Coronary artery (tissue), 2 donors: ENCODE measurements at regions not wholly inside any gene's neighbourhood (a gene's known extent, or its start where the extent isn't known, plus 50 kb on each side); places are given as distances from the start of the nearest gene placed in this dataset.
"Not testable (repeated sequence)": the region's sequence is repeated elsewhere in the genome, so short reads cannot be mapped to it uniquely, and the experiment has no call there.

Experiments
- DNase-seq: peaks from one replicate; pipeline ENCODE4 v3.0.0-alpha.2; 2017; ENCODE audit warnings: low spot score
- H3K27ac ChIP-seq, 2 donors: fragments of 200-600 bp; sonication (generic); one replicate each; pipeline ENCODE4 v1.5.1; 2016 to 2019
- H3K4me3 ChIP-seq: fragments of 200-600 bp; sonication (generic); 2 replicates; pipeline ENCODE4 v1.5.1; 2016; ENCODE audit warnings: mild to moderate bottlenecking, moderate library complexity
- TF ChIP-seq, protein P1 (sequence below): fragments of 200-600 bp; sonication (generic); IDR thresholded peaks from one replicate; pipeline ENCODE4 v1.5.1; 2019; ENCODE audit warnings: antibody characterized with exemption

DNA sequence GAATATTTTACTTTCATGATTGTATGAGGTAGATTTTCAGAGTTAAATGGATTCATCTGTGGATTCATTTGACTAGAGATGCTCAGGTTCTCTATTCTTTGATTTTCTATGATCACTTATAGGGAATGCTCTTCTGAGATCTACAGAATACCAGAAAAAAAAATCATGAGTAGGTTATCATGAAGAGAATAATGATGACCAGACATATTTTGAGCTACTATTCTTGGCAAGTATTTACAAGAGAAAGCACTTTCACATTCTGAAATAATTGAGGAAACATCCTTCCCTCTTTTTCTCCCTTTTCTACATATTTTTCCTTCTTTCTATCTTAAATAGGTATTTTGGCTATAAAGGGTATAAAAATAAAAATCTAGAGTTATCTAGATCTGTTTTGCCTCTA, 543.0 kb upstream of the TUSC1 start:
- no peak for DNase-seq
- Histone ChIP-seq H3K4me3 (no peak overlapping the region), H3K27ac (no peak overlapping the region)
- TF ChIP-seq, protein P1, sequence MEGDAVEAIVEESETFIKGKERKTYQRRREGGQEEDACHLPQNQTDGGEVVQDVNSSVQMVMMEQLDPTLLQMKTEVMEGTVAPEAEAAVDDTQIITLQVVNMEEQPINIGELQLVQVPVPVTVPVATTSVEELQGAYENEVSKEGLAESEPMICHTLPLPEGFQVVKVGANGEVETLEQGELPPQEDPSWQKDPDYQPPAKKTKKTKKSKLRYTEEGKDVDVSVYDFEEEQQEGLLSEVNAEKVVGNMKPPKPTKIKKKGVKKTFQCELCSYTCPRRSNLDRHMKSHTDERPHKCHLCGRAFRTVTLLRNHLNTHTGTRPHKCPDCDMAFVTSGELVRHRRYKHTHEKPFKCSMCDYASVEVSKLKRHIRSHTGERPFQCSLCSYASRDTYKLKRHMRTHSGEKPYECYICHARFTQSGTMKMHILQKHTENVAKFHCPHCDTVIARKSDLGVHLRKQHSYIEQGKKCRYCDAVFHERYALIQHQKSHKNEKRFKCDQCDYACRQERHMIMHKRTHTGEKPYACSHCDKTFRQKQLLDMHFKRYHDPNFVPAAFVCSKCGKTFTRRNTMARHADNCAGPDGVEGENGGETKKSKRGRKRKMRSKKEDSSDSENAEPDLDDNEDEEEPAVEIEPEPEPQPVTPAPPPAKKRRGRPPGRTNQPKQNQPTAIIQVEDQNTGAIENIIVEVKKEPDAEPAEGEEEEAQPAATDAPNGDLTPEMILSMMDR: no peak

DNA sequence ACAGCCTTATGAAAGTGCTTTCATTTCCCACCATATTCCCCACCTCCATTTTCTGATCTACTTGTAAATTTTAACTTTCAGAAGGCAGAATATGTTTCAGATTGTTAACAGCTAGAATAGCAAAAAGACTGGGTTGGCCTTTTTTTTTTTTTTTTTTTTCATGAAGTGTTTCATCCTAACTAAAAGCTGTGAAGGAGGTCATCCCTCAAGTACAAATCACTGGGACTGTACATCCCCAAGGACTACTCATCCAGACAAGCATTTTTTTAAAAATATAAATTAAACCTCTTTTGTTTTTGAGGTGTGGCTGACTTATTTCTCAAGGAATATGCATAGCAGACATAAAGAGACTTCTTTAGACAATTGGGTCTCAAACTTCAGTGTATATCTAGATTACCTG, 542.1 kb upstream of the TUSC1 start:
- H3K4me3 ChIP-seq: no peak overlapping the region
- DNase-seq: no peak
- TF ChIP-seq, protein P1: no peak
- H3K27ac ChIP-seq: no peak overlapping the region

DNA sequence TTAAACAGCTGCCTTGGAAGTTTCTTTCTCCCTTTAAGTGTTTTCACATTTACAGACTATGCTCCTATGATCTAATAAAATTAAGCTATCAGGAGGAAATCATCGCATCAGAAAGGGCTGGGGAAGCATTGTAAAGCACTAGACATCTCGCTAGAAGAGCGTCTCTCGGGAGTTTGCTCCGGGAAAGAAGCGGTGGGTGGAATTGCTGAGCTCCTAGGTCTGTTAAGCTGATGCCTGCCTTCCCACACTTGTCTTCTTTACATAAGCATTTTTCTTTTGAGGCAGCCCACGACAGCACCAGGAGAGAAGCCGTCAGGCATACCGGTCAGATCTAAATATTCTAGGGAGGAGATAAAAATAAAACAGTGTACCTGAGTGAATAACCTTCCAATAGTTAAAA, 541.7 kb upstream of the TUSC1 start:
- Histone ChIP-seq H3K4me3 (no peak overlapping the region), H3K27ac (no peak overlapping the region)
- DNase-seq: no peak
- TF ChIP-seq, protein P1: no peak

DNA sequence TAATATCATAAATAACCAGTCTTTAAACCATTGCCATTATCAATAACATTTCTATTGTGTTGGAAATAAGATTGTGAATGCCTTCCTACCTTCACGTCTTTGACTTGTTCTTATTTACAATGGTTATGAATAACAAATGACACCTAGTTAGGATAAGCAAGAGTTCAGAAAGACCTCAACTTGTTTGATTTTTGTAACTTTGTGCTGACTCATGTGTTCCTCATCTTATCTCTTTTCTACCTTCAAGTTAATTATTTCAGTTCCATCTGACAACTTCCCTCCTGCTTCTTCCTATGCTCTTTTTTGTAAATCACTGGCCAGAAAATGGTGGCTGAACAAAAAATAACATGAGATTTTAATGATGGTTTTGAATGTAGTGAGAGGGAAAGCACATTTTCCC, 538.5 kb upstream of the TUSC1 start:
- DNase-seq: no peak
- no peak overlapping the region for H3K4me3 ChIP-seq
- TF ChIP-seq, protein P1: no peak
- H3K27ac ChIP-seq: no peak overlapping the region

DNA sequence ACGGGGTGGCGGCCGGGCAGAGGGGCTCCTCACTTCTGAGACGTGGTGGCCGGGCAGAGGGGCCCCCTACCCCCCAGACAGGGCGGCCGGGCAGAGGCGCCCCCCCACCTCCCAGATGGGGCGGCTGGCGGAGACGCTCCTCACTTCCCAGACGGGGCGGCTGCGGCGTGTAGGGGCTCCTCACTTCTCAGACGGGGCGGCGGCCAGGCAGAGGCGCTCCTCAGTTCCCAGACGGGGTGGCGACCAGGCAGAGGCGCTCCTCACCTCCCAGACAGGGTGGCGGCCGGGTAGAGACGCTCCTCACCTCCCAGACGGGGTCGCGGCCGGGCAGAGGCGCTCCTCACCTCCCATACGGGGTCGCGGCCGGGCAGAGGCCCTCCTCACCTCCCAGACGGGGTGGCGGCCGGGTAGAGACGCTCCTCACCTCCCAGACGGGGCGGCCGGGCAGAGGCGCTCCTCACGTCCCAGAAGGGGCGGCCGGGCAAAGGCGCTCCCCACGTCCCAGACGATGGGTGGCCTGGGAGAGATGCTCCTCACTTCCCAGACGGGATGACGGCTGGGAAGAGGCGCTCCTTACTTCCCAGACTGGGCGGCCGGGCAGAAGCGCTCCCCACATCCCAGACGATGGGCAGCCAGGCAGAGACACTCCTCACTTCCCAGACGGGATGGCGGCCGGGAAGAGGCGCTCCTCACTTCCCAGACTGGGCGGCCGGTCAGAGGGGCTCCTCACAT, 536.6 kb upstream of the TUSC1 start:
- H3K4me3 ChIP-seq, DNase-seq, H3K27ac ChIP-seq: not testable (repeated sequence)

DNA sequence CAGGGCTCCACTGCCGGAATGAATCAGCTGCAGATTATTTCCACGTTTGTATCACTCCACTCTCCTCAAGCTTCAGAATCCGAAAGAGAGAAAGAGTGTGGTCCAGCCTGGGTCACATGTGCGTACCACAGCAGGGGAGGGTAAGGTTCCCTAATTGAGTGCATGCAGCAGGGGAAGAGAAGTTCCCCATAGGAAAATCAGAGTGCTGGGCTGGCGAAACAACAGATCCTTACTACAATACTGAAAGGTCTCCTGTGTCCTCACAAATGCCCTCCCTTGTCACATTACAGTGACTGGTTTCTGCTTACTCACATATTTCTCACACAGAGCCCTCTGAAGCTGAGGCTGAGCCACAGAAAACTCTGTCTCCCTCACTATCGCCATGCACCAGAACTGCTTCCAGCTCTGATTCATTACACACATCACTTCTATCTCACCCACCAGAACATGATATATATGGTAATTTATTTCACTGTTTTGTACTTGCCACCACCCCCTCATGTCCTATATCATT, 532.2 kb upstream of the TUSC1 start:
- TF ChIP-seq, protein P1: no peak
- DNase-seq: no peak
- no peak overlapping the region for H3K27ac ChIP-seq
- peak overlapping the region; percentile 44 for H3K4me3 ChIP-seq

DNA sequence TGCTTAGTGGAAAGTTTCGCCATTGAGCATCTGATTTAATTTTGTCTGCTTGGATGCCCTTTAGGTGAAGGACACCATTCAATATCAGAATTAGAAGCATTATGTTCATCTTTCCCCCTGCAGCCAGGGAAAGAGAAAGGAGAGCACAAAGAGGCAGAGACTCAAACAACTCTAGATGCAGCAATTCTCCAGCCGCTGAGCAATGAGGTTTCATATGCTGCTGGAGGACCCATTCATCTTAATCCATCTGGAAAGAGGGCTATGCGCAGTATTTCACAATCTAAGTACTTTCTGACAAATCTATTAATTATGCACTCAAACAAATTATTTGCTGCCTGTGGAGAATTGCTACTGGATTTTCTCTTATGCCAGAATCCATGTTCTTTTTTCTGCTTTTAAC, 527.0 kb upstream of the TUSC1 start:
- TF ChIP-seq, protein P1: no peak
- Histone ChIP-seq H3K27ac (no peak overlapping the region), H3K4me3 (no peak overlapping the region)
- DNase-seq: no peak
